NCI-H460 (cell line): ENCODE measurements at regions not wholly inside any gene's neighbourhood (a gene's known extent, or its start where the extent isn't known, plus 50 kb on each side); places are given as distances from the start of the nearest gene placed in this dataset.
"Not testable (repeated sequence)": the region's sequence is repeated elsewhere in the genome, so short reads cannot be mapped to it uniquely, and the experiment has no call there.

Experiments used
- DNase-seq: peaks from one replicate; pipeline ENCODE4 v3.0.0-alpha.2; 2016; ENCODE audit warnings: low read depth; ENCODE audit errors: extremely low read depth
- small RNA-seq, 2 experiments: library from RNA; depleted of rRNA; stranded (forward); fragments of <200 nt; gene quantifications; one replicate each; pipeline ENCODE3, GENCODE V24; 2014

GRCh38 chr12:8389296-8389695 lies 66.5 kb upstream of the CLEC6A start:
- not testable (repeated sequence) for DNase-seq

GRCh38 chr12:8390001-8390777 lies 65.6 kb upstream of the CLEC6A start:
- not testable (repeated sequence) for DNase-seq

GRCh38 chr12:8396225-8397071 lies 59.3 kb upstream of the CLEC6A start:
- DNase-seq: peak; percentile 38

- DNase-seq: not testable (repeated sequence)
These were observed 58.4 kb upstream of the CLEC6A start for GRCh38 chr12:8397378-8397777.

- not testable (repeated sequence) for DNase-seq
These were observed 56.2 kb upstream of the CLEC6A start for GRCh38 chr12:8399496-8400034.

GRCh38 chr12:8403834-8404233 lies 51.9 kb upstream of the CLEC6A start:
- DNase-seq: not testable (repeated sequence)

- not testable (repeated sequence) for DNase-seq
These were observed 51.4 kb upstream of the CLEC6A start for GRCh38 chr12:8404341-8404740.

Small RNAs in the stretch of these regions (small RNA-seq; reads per million reads assigned to genes)
- 0 reads per million in 2 experiments for gene AC092745.3
